ENCODE measurements at regions not wholly inside any gene's neighbourhood (a gene's known extent, or its start where the extent isn't known, plus 50 kb on each side); places are given as distances from the start of the nearest gene placed in this dataset.

- Histone ChIP-seq H3K27ac (ENCODE audit: low read depth in 2 of 2, low read length in 1 of 2) (no peak overlapping the region), H3K4me2 (no peak overlapping the region), H2AFZ (ENCODE audit: low read depth) (no peak overlapping the region), H3K4me1 (ENCODE audit: control insufficient read depth in 1 of 2, insufficient read depth in 2 of 2, low read depth in 1 of 2, low read length in 1 of 2) (no peaks in the 10 kb centered on the region), H3K9me2 (no peaks in the 10 kb centered on the region), H3K36me3 (replicated peaks in 1 of 2; ENCODE audit: control insufficient read depth in 1 of 2, insufficient read depth in 2 of 2, low read length in 1 of 2) (no peaks in the 10 kb centered on the region), H3K79me2 (ENCODE audit: insufficient read depth) (no peaks in the 10 kb centered on the region), H3K9me3 (0 out of 2 replicates have a peak, but pooled peaks cover 4% of the 10 kb centered on the region), H3K4me3 (ENCODE audit: low read depth in 2 of 2, low read length in 1 of 2) (no peak overlapping the region), H3K27me3 (ENCODE audit: insufficient read depth) (no peaks in the 10 kb centered on the region), H4K20me1 (ENCODE audit: insufficient read depth) (no peaks in the 10 kb centered on the region), H3F3A (replicated peaks; ENCODE audit: insufficient read depth) (no peaks in the 10 kb centered on the region), H3K9ac (no peak overlapping the region)
- CTCF ChIA-PET: no interaction called here
- POLR2A ChIA-PET: no interaction called here
- TF ChIP-seq SIN3A (IDR thresholded peaks at IDR 0.05; ENCODE audit: borderline replicate concordance, low read depth, low read length): no peak
- TF ChIP-seq USF2 (IDR thresholded peaks at IDR 0.05; ENCODE audit: borderline replicate concordance, low read depth, low read length): no peak
- DNase-seq: no peak
- WGBS (ENCODE audit: low lambda C conversion rate): no CpG with 5 or more reads among the region's 1 CpG
These were observed 218.2 kb upstream of the ZCCHC13 start for GRCh38 chrX:74085642-74086236.

DNA sequence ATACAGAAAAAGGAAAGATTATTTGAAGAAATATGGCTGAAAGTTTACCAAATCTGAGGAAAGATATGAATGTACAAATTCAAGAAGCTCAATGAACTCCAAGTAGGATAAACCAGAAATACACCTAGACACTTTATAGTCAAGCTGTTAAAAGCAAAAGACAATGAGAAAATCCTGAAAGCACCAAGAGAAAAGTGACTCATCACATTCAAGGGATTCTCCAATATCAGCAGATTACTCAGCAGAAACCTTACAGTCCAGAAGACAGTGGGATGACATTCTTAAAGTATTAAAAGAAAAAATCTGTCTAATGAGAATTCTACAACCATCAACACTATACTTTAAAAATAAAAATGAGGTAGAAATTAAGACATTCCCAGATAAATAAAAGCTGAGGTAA lies 223.8 kb upstream of the ZCCHC13 start:
- no peak for DNase-seq
- no peaks in the 10 kb centered on the region for H3K79me2 ChIP-seq (ENCODE audit: insufficient read depth)
- CTCF ChIA-PET: no interaction called here
- 0 out of 2 replicates have a peak, but pooled peaks cover 7% of the 10 kb centered on the region for H3K9me3 ChIP-seq
- no peak for TF ChIP-seq RXRA (IDR thresholded peaks at IDR 0.05; ENCODE audit: borderline replicate concordance, low read depth)
- TF ChIP-seq RAD21 (IDR thresholded peaks at IDR 0.05; ENCODE audit: low read length): no peak
- TF ChIP-seq, protein P1, sequence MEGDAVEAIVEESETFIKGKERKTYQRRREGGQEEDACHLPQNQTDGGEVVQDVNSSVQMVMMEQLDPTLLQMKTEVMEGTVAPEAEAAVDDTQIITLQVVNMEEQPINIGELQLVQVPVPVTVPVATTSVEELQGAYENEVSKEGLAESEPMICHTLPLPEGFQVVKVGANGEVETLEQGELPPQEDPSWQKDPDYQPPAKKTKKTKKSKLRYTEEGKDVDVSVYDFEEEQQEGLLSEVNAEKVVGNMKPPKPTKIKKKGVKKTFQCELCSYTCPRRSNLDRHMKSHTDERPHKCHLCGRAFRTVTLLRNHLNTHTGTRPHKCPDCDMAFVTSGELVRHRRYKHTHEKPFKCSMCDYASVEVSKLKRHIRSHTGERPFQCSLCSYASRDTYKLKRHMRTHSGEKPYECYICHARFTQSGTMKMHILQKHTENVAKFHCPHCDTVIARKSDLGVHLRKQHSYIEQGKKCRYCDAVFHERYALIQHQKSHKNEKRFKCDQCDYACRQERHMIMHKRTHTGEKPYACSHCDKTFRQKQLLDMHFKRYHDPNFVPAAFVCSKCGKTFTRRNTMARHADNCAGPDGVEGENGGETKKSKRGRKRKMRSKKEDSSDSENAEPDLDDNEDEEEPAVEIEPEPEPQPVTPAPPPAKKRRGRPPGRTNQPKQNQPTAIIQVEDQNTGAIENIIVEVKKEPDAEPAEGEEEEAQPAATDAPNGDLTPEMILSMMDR (IDR thresholded peaks at IDR 0.05): no peak
- TF ChIP-seq FOXM1 (IDR thresholded peaks at IDR 0.05; ENCODE audit: low read depth): no peak
- H3F3A ChIP-seq (replicated peaks; ENCODE audit: insufficient read depth): no peaks in the 10 kb centered on the region
- no peak overlapping the region for H3K9ac ChIP-seq
- H3K36me3 ChIP-seq (replicated peaks in 1 of 2; ENCODE audit: control insufficient read depth in 1 of 2, insufficient read depth in 2 of 2, low read length in 1 of 2): no peaks in the 10 kb centered on the region
- no peak overlapping the region for H3K4me2 ChIP-seq
- no peak overlapping the region for H2AFZ ChIP-seq (ENCODE audit: low read depth)
- H3K4me1 ChIP-seq (ENCODE audit: control insufficient read depth in 1 of 2, insufficient read depth in 2 of 2, low read depth in 1 of 2, low read length in 1 of 2): no peaks in the 10 kb centered on the region
- no peak overlapping the region for H3K27ac ChIP-seq (ENCODE audit: low read depth in 2 of 2, low read length in 1 of 2)
- no peaks in the 10 kb centered on the region for H4K20me1 ChIP-seq (ENCODE audit: insufficient read depth)
- no peaks in the 10 kb centered on the region for H3K27me3 ChIP-seq (ENCODE audit: insufficient read depth)
- no peaks in the 10 kb centered on the region for H3K9me2 ChIP-seq
- POLR2A ChIA-PET: no interaction called here
- H3K4me3 ChIP-seq (ENCODE audit: low read depth in 2 of 2, low read length in 1 of 2): no peak overlapping the region

GRCh38 chrX:74065831-74066390 lies 213.4 kb upstream of the XIST start:
- H3K9me3 ChIP-seq: no peaks in the 10 kb centered on the region
- H2AFZ ChIP-seq (ENCODE audit: low read depth): no peak overlapping the region
- H3K36me3 ChIP-seq (replicated peaks in 1 of 2; ENCODE audit: control insufficient read depth in 1 of 2, insufficient read depth in 2 of 2, low read length in 1 of 2): no peaks in the 10 kb centered on the region
- H3K27me3 ChIP-seq (ENCODE audit: insufficient read depth): no peaks in the 10 kb centered on the region
- no peak overlapping the region for H3K4me3 ChIP-seq (ENCODE audit: low read depth in 2 of 2, low read length in 1 of 2)
- H3K79me2 ChIP-seq (ENCODE audit: insufficient read depth): no peaks in the 10 kb centered on the region
- POLR2A ChIA-PET: no interaction called here
- DNase-seq: no peak
- H3K9ac ChIP-seq: no peak overlapping the region
- no peaks in the 10 kb centered on the region for H3F3A ChIP-seq (replicated peaks; ENCODE audit: insufficient read depth)
- H4K20me1 ChIP-seq (ENCODE audit: insufficient read depth): no peaks in the 10 kb centered on the region
- WGBS (ENCODE audit: low lambda C conversion rate): 84% methylated on average over 21 of the region's 27 CpGs
- no peak overlapping the region for H3K27ac ChIP-seq (ENCODE audit: low read depth in 2 of 2, low read length in 1 of 2)
- no peaks in the 10 kb centered on the region for H3K9me2 ChIP-seq
- no peak overlapping the region for H3K4me2 ChIP-seq
- CTCF ChIA-PET: no interaction called here
- H3K4me1 ChIP-seq (ENCODE audit: control insufficient read depth in 1 of 2, insufficient read depth in 2 of 2, low read depth in 1 of 2, low read length in 1 of 2): no peaks in the 10 kb centered on the region
- TF ChIP-seq NRF1 (IDR thresholded peaks at IDR 0.05; ENCODE audit: low read depth, low read length): no peak
- no peak for TF ChIP-seq MAX (IDR thresholded peaks at IDR 0.05; ENCODE audit: low read depth)
- TF ChIP-seq EZH2phosphoT487 (IDR thresholded peaks at IDR 0.05; ENCODE audit: borderline replicate concordance, low read depth): no peak
- TF ChIP-seq REST (IDR thresholded peaks at IDR 0.05; ENCODE audit: low read depth, low read length): no peak
- no peak for TF ChIP-seq USF2 (IDR thresholded peaks at IDR 0.05; ENCODE audit: borderline replicate concordance, low read depth, low read length)
- TF ChIP-seq, protein P2, sequence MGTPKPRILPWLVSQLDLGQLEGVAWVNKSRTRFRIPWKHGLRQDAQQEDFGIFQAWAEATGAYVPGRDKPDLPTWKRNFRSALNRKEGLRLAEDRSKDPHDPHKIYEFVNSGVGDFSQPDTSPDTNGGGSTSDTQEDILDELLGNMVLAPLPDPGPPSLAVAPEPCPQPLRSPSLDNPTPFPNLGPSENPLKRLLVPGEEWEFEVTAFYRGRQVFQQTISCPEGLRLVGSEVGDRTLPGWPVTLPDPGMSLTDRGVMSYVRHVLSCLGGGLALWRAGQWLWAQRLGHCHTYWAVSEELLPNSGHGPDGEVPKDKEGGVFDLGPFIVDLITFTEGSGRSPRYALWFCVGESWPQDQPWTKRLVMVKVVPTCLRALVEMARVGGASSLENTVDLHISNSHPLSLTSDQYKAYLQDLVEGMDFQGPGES (IDR thresholded peaks at IDR 0.05; ENCODE audit: low read depth, low read length): no peak

Data from SK-N-SH (cell line).